Chondrocyte (in vitro differentiated cells): ENCODE measurements at regions not wholly inside any gene's neighbourhood (a gene's known extent, or its start where the extent isn't known, plus 50 kb on each side); places are given as distances from the start of the nearest gene placed in this dataset.
A peak's percentile ranks its signal among the peaks of the same experiment; 100 is the strongest.

Experiments
- DNase-seq: peaks from one replicate; pipeline ENCODE4 v3.0.0; 2021; ENCODE audit warnings: mixed read lengths, low spot score
- H3K27ac Mint-ChIP-seq: one replicate; pipeline ENCODE4 v1.8.0; 2021; ENCODE audit warnings: mild to moderate bottlenecking, moderate library complexity, mixed read lengths; ENCODE audit not compliant: unreplicated experiment
- H3K27me3 Mint-ChIP-seq: 2 replicates; pipeline ENCODE4 v1.8.0; 2021; ENCODE audit warnings: low read depth, mixed read lengths
- H3K36me3 Mint-ChIP-seq: 2 replicates; pipeline ENCODE4 v1.8.0; 2021; ENCODE audit warnings: low read depth, mixed read lengths
- H3K4me1 Mint-ChIP-seq: 2 replicates; pipeline ENCODE4 v1.8.0; 2021; ENCODE audit warnings: low read depth, mild to moderate bottlenecking, mixed read lengths
- H3K4me3 Mint-ChIP-seq: one replicate; pipeline ENCODE4 v1.8.0; 2021; ENCODE audit warnings: mild to moderate bottlenecking, moderate library complexity, mixed read lengths; ENCODE audit not compliant: unreplicated experiment
- H3K9me3 Mint-ChIP-seq: 2 replicates; pipeline ENCODE4 v1.8.0; 2021; ENCODE audit warnings: low read depth, mixed read lengths
- CTCF ChIP-seq: fragments of 200-600 bp; sonication (generic); IDR thresholded peaks from 2 replicates; pipeline ENCODE4 v1.5.0; 2021; ENCODE audit warnings: antibody characterized with exemption, mild to moderate bottlenecking, moderate library complexity

GRCh38 chr2:67846370-67847070 is 216.3 kb downstream of the C1D start:
- Mint-ChIP-seq H3K27ac (peak overlapping the region; percentile 79), H3K36me3 (no peaks in the 10 kb centered on the region), H3K27me3 (peaks cover 1% of the 10 kb centered on the region), H3K4me3 (peak overlapping the region; percentile 67), H3K9me3 (no peaks in the 10 kb centered on the region), H3K4me1 (peaks cover 17% of the 10 kb centered on the region)
- no peak for DNase-seq
- TF ChIP-seq CTCF: peak; percentile 93

DNA sequence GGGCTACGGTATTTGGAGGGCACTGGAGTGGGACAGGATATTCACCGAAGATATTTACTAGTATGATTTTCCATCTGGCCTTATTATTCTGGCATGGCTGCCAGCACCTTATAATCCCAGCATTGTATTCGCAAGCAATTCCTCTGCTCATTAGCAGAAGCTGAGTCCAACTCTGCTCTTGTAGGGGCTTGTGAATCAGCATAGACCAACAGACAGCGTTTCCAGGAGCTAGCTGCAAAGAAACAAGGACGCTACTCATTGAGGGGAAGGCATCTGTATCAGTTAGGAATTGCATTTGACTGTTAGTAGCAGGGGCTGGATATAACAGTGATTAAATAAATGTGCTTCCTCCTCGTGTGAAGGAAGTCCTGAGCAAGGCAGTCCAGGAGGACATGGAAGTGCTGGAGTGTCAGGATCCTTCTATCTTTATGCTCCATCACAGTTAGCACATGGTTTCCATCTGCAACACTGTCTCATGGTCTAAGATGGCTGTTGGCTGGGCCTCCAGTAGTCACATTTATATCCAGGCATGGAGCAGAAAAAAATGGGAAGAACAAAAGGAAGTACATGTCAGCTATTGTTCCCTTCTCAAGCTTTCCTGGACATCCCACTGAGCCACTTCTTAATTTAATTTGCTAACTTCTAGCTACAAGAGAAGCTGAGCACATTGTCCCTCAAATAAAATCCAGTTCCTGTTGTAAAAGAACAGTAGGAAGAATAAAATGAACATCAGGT is 214.1 kb downstream of the C1D start:
- Mint-ChIP-seq H3K4me3 (no peak overlapping the region), H3K9me3 (no peaks in the 10 kb centered on the region)

GRCh38 chr2:67851016-67851415 is 211.8 kb downstream of the C1D start:
- H3K27me3 Mint-ChIP-seq: peaks cover 2% of the 10 kb centered on the region
- H3K4me1 Mint-ChIP-seq: peaks cover 10% of the 10 kb centered on the region
- no peak for DNase-seq
- no peak for TF ChIP-seq CTCF
- H3K27ac Mint-ChIP-seq: no peak overlapping the region
- H3K9me3 Mint-ChIP-seq: no peaks in the 10 kb centered on the region
- H3K4me3 Mint-ChIP-seq: no peak overlapping the region
- H3K36me3 Mint-ChIP-seq: no peaks in the 10 kb centered on the region

More for the DNA sequence above, 214.1 kb downstream of the C1D start:
- Mint-ChIP-seq H3K27me3 (peaks cover 2% of the 10 kb centered on the region), H3K4me1 (peaks cover 17% of the 10 kb centered on the region), H3K27ac (no peak overlapping the region), H3K36me3 (no peaks in the 10 kb centered on the region)
- DNase-seq: no peak
- TF ChIP-seq CTCF: no peak

DNA sequence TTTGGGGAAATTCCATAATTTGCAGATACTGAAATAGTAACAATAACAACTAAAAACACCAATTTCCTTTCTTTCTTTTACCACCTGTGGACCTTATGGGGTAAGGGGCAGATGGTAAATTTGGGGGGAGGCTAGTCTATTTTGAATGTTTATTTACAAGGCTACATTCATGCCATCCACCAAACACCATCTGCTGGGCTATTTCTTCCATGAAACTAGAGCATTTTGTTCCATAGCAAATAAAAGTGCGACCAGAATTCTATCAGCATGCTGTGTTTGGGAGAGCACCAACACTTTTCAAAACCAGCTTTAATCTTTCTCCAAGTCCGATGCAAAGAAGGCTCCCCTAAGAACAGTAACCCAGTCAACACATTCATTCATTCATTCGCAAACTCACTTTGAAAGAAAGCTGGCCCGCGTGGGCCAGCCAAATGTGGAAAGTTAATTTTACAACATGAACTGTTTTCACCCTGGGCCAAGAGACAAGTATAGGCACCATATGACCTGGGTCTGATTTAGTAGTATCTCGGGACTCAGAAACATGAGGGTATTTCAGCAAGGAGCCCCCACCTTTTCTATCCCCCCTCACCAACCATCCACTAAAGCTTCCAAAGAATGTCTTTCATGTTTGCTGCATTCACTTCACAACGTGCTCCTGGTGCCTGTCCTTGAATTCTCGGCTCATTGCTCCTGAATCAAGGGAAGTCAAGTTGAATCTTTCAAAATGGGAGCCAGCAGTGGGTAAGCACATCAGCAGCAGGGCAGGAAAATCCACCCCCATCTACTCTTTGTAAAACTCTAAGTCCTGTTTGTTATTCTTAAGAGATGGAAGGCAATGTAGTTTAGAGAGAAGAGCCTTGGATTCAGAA is 210.6 kb downstream of the C1D start:
- DNase-seq: no peak
- peaks cover 2% of the 10 kb centered on the region for H3K27me3 Mint-ChIP-seq
- H3K4me3 Mint-ChIP-seq: no peak overlapping the region
- H3K9me3 Mint-ChIP-seq: no peaks in the 10 kb centered on the region
- no peak for TF ChIP-seq CTCF
- no peak overlapping the region for H3K27ac Mint-ChIP-seq
- H3K4me1 Mint-ChIP-seq: peaks cover 4% of the 10 kb centered on the region
- H3K36me3 Mint-ChIP-seq: no peaks in the 10 kb centered on the region
